ENCODE measurements at regions not wholly inside any gene's neighbourhood (a gene's known extent, or its start where the extent isn't known, plus 50 kb on each side); places are given as distances from the start of the nearest gene placed in this dataset.

GRCh38 chr1:175870217-175870616 is 126.8 kb upstream of the TNR start:
- Histone ChIP-seq H4K20me1 (ENCODE audit: insufficient read depth) (no peaks in the 10 kb centered on the region), H3K9ac (ENCODE audit: low read length) (no peak overlapping the region), H3K79me2 (ENCODE audit: insufficient read depth, low read length) (no peaks in the 10 kb centered on the region), H2AFZ (ENCODE audit: low read depth, low read length, poor library complexity, severe bottlenecking) (no peak overlapping the region), H3K4me3 (replicated peaks in 1 of 2; ENCODE audit: low read depth in 1 of 2, low read length in 2 of 2) (no peak overlapping the region), H3K4me2 (ENCODE audit: low read length) (no peak overlapping the region), H3K27me3 (ENCODE audit: insufficient read depth, low read length) (peaks cover 12% of the 10 kb centered on the region; the same call in 1 of the 2 replicates), H3K9me3 (ENCODE audit: control insufficient read depth in 1 of 2, insufficient read depth in 1 of 2, low read depth in 1 of 2, low read length in 2 of 2) (no peaks in the 10 kb centered on the region), H3K27ac (ENCODE audit: low read depth, low read length) (no peak overlapping the region), H3K4me1 (ENCODE audit: control insufficient read depth in 1 of 2, insufficient read depth in 2 of 2, low read length in 2 of 2) (no peaks in the 10 kb centered on the region), H3K36me3 (ENCODE audit: control insufficient read depth in 1 of 2, insufficient read depth in 2 of 2, low read length in 2 of 2) (no peaks in the 10 kb centered on the region), H3K9me2 (ENCODE audit: insufficient read depth) (no peaks in the 10 kb centered on the region)
- BruUV-seq (replicated peaks) = no TSS peak
- CTCF ChIA-PET = no interaction called here
- POLR2A ChIA-PET = no interaction called here
- TF ChIP-seq POLR2AphosphoS5 (IDR thresholded peaks at IDR 0.05; ENCODE audit: low read depth, low read length) = no peak
- TF ChIP-seq CTCF (IDR thresholded peaks at IDR 0.05 in 2 of 3, conservative IDR thresholded peaks at IDR 0.05 in 1 of 3; ENCODE audit: borderline replicate concordance in 1 of 3, insufficient read depth in 1 of 3, low read depth in 2 of 3, low read length in 2 of 3) = no peak
- TF ChIP-seq SRF (IDR thresholded peaks at IDR 0.05; ENCODE audit: low read depth) = no peak
- TF ChIP-seq ZBTB33 (IDR thresholded peaks at IDR 0.05; ENCODE audit: extremely low read depth, insufficient replicate concordance, low read length) = no peak
- TF ChIP-seq EZH2 (IDR thresholded peaks at IDR 0.05) = no peak
- no peak for TF ChIP-seq ZFX (IDR thresholded peaks at IDR 0.05)
- no peak for TF ChIP-seq CBX3 (IDR thresholded peaks at IDR 0.05; ENCODE audit: low read depth)
- no peak for TF ChIP-seq SIN3A (IDR thresholded peaks at IDR 0.05; ENCODE audit: low read depth)
- no peak for TF ChIP-seq JUND (IDR thresholded peaks at IDR 0.05)
- RAD21 ChIA-PET (ENCODE audit: low non-redundant PET in 1 of 2, low total read pairs in 2 of 2, uncharacterized antibody in 2 of 2, unreplicated experiment in 2 of 2) = no interaction called here
- ATAC-seq = no peak
- no peak for DNase-seq (ENCODE audit: low read depth, low spot score)
- intact Hi-C loops (cut with micrococcal nuclease) = no loop called here
